Tibial artery (tissue), 4 donors: ENCODE measurements at regions not wholly inside any gene's neighbourhood (a gene's known extent, or its start where the extent isn't known, plus 50 kb on each side); places are given as distances from the start of the nearest gene placed in this dataset.

Experiments
- DNase-seq, 2 donors: peaks; one replicate each; pipeline ENCODE4 v3.0.0-alpha.2; 2019
- H3K27ac ChIP-seq, 2 donors: fragments of 200-600 bp; sonication (generic) in 1 of 2; 1 replicate in 1 of 2; 2 replicates in 1 of 2; pipeline ENCODE4 v1.5.1; 2018 to 2019; ENCODE audit warnings: mild to moderate bottlenecking in 1 of 2
- H3K27me3 ChIP-seq, 2 donors: fragments of 200-600 bp; sonication (generic) in 1 of 2; one replicate each; pipeline versions ENCODE4 v1.5.1 to v1.6.0; 2016 to 2019
- H3K36me3 ChIP-seq, 3 donors: fragments of 200-600 bp; sonication (generic) in 2 of 3; one replicate each; pipeline ENCODE4 v1.5.1; 2016 to 2019; ENCODE audit warnings: mild to moderate bottlenecking in 2 of 3
- H3K4me1 ChIP-seq, 4 donors: fragments of 200-600 bp; sonication (generic) in 2 of 4; 1 replicate in 3 of 4; 2 replicates in 1 of 4; pipeline ENCODE4 v1.5.1; 2016 to 2019
- H3K4me3 ChIP-seq, 2 donors: fragments of 200-600 bp; sonication (generic) in 1 of 2; 1 replicate in 1 of 2; 2 replicates in 1 of 2; pipeline ENCODE4 v1.5.1; 2018 to 2019; ENCODE audit warnings: mild to moderate bottlenecking in 2 of 2
- H3K9me3 ChIP-seq, 3 donors: fragments of 200-600 bp; sonication (generic) in 1 of 3; one replicate each; pipeline ENCODE4 v1.5.1; 2016 to 2019
- intact Hi-C: fragments of 100-400 bp; cut with DNase I; formaldehyde crosslinking; loops from one replicate; pipeline ENCODE4 v1.15.0; 2023; ENCODE audit warnings: low total_unique reads
- TF ChIP-seq, protein P1 (sequence below), 2 experiments: fragments of 200-600 bp in 1 of 2; fragments of 450-650 bp in 1 of 2; IDR thresholded peaks; one replicate each; pipeline ENCODE4 v1.5.1; 2017 to 2019; ENCODE audit warnings: antibody characterized with exemption in 2 of 2, mild to moderate bottlenecking in 1 of 2, moderate library complexity in 1 of 2

GRCh38 chr9:115997923-115998322 lies 155.7 kb upstream of the PAPPA start:
- Histone ChIP-seq H3K27ac (no peak overlapping the region), H3K27me3 (no peaks in the 10 kb centered on the region), H3K9me3 (no peaks in the 10 kb centered on the region), H3K36me3 (no peaks in the 10 kb centered on the region), H3K4me3 (no peak overlapping the region), H3K4me1 (no peaks in the 10 kb centered on the region)
- TF ChIP-seq, protein P1, sequence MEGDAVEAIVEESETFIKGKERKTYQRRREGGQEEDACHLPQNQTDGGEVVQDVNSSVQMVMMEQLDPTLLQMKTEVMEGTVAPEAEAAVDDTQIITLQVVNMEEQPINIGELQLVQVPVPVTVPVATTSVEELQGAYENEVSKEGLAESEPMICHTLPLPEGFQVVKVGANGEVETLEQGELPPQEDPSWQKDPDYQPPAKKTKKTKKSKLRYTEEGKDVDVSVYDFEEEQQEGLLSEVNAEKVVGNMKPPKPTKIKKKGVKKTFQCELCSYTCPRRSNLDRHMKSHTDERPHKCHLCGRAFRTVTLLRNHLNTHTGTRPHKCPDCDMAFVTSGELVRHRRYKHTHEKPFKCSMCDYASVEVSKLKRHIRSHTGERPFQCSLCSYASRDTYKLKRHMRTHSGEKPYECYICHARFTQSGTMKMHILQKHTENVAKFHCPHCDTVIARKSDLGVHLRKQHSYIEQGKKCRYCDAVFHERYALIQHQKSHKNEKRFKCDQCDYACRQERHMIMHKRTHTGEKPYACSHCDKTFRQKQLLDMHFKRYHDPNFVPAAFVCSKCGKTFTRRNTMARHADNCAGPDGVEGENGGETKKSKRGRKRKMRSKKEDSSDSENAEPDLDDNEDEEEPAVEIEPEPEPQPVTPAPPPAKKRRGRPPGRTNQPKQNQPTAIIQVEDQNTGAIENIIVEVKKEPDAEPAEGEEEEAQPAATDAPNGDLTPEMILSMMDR (IDR thresholded peaks at IDR 0.05), result no peak
- intact Hi-C loops, result no loop called here
- DNase-seq, result no peak

DNA sequence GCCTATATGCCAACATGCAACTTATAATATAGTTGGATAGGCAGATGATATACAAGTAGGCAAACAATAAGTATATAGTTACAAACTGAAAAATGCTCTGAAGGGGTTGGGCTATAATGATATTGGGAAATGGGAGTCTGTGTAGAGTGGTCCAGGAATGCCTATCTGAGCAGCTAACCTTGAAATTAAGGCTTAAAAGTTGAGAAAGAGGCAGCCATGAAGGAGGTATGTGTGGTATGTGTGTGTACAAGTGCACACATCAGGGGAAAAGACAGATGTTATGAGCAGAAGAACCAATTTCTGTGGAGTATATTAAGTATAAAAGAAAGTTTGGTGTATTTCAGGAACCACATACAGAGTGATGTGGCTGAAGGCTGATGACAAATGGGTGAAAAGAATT lies 154.9 kb upstream of the PAPPA start:
- Histone ChIP-seq H3K4me3 (no peak overlapping the region), H3K36me3 (no peaks in the 10 kb centered on the region), H3K4me1 (no peaks in the 10 kb centered on the region), H3K27me3 (no peaks in the 10 kb centered on the region), H3K9me3 (no peaks in the 10 kb centered on the region), H3K27ac (no peak overlapping the region)
- TF ChIP-seq, protein P1 (IDR thresholded peaks at IDR 0.05), result no peak
- intact Hi-C loops, result no loop called here
- no peak for DNase-seq

GRCh38 chr9:115999498-115999897 lies 154.1 kb upstream of the PAPPA start:
- H3K27ac ChIP-seq, result no peak overlapping the region
- no peak for DNase-seq
- TF ChIP-seq, protein P1 (IDR thresholded peaks at IDR 0.05), result no peak
- no peaks in the 10 kb centered on the region for H3K4me1 ChIP-seq
- H3K4me3 ChIP-seq, result no peak overlapping the region
- intact Hi-C loops, result no loop called here
- no peaks in the 10 kb centered on the region for H3K36me3 ChIP-seq
- no peaks in the 10 kb centered on the region for H3K27me3 ChIP-seq
- H3K9me3 ChIP-seq, result no peaks in the 10 kb centered on the region

- no peak for DNase-seq
- Histone ChIP-seq H3K4me1 (no peaks in the 10 kb centered on the region), H3K9me3 (no peaks in the 10 kb centered on the region), H3K27ac (no peak overlapping the region), H3K36me3 (no peaks in the 10 kb centered on the region), H3K27me3 (no peaks in the 10 kb centered on the region), H3K4me3 (no peak overlapping the region)
- TF ChIP-seq, protein P1 (IDR thresholded peaks at IDR 0.05), result peak; percentile 22 to 28
- intact Hi-C loops, result no loop called here
Measured at GRCh38 chr9:116000748-116001329, 152.8 kb upstream of the PAPPA start.

DNA sequence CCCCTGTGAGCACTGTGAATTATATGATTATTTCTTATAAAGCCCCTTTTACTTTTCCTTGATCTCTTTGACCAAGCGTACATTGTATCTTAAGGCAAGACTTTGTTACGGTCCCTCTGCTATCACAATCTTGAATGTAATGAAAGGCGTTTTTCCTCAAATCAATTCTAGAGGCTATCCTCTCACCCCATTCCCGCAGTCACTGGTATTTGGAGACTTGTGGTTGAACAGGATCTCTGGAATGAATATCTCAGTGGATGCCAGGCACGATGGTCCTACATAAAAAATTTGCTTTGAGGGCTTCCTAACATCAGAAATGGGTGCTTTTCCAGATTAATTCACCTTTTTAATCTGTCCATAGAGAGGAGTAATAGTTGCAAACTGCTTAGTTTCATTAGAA lies 151.4 kb upstream of the PAPPA start:
- TF ChIP-seq, protein P1 (IDR thresholded peaks at IDR 0.05), result no peak
- no peak for DNase-seq
- H3K4me1 ChIP-seq, result no peaks in the 10 kb centered on the region
- no peaks in the 10 kb centered on the region for H3K27me3 ChIP-seq
- no peaks in the 10 kb centered on the region for H3K36me3 ChIP-seq
- H3K9me3 ChIP-seq, result no peaks in the 10 kb centered on the region
- intact Hi-C loops, result no loop called here
- no peak overlapping the region for H3K27ac ChIP-seq
- no peak overlapping the region for H3K4me3 ChIP-seq

GRCh38 chr9:116002624-116003023 lies 151.0 kb upstream of the PAPPA start:
- no peak for DNase-seq
- intact Hi-C loops, result no loop called here
- Histone ChIP-seq H3K36me3 (no peaks in the 10 kb centered on the region), H3K27ac (no peak overlapping the region), H3K27me3 (no peaks in the 10 kb centered on the region), H3K9me3 (no peaks in the 10 kb centered on the region), H3K4me3 (no peak overlapping the region), H3K4me1 (no peaks in the 10 kb centered on the region)
- TF ChIP-seq, protein P1 (IDR thresholded peaks at IDR 0.05), result no peak
